Transverse colon (tissue), 4 donors: ENCODE measurements at regions not wholly inside any gene's neighbourhood (a gene's known extent, or its start where the extent isn't known, plus 50 kb on each side); places are given as distances from the start of the nearest gene placed in this dataset.

Experiments
- DNase-seq: peaks from one replicate; pipeline ENCODE4 v3.0.0-alpha.2; 2019
- H3K27ac ChIP-seq, 4 donors: fragments of 200-600 bp; sonication (generic); 2 replicates each; pipeline ENCODE4 v1.5.1; 2016 to 2018; ENCODE audit warnings: inconsistent platforms in 4 of 4
- H3K27me3 ChIP-seq: fragments of 200-600 bp; sonication (generic); 2 replicates; pipeline ENCODE4 v1.5.1; 2017; ENCODE audit warnings: inconsistent platforms
- H3K36me3 ChIP-seq, 4 donors: fragments of 200-600 bp; sonication (generic); 2 replicates each; pipeline ENCODE4 v1.5.1; 2017 to 2019; ENCODE audit warnings: inconsistent platforms in 4 of 4
- H3K4me1 ChIP-seq, 4 donors: fragments of 200-600 bp; sonication (generic); 2 replicates each; pipeline ENCODE4 v1.5.1; 2017 to 2020; ENCODE audit warnings: inconsistent platforms in 4 of 4
- H3K4me3 ChIP-seq, 4 donors: fragments of 200-600 bp; sonication (generic); 1 replicate in 1 of 4; 2 replicates in 3 of 4; pipeline versions ENCODE4 v1.5.1 to v1.6.1; 2017 to 2019; ENCODE audit warnings: inconsistent platforms in 4 of 4
- H3K9me3 ChIP-seq, 2 donors: fragments of 200-600 bp; sonication (generic); 2 replicates each; pipeline ENCODE4 v1.5.1; 2017 to 2019; ENCODE audit warnings: inconsistent platforms in 2 of 2
- CTCF ChIP-seq, 5 experiments: fragments of 200-600 bp in 3 of 5; fragments of 450-650 bp in 2 of 5; sonication (generic) in 3 of 5; IDR thresholded peaks; 1 replicate in 2 of 5; 2 replicates in 3 of 5; pipeline ENCODE4 v1.5.1; 2016 to 2017; ENCODE audit warnings: antibody characterized with exemption in 5 of 5, inconsistent platforms in 3 of 5, mild to moderate bottlenecking in 2 of 5, moderate library complexity in 1 of 5
- EP300 ChIP-seq: sonication (generic); formaldehyde crosslinking; IDR thresholded peaks from one replicate; pipeline ENCODE4 v1.6.1; 2017; ENCODE audit warnings: antibody characterized with exemption, low read depth
- POLR2A ChIP-seq: fragments of 450-650 bp; IDR thresholded peaks from one replicate; pipeline ENCODE4 v1.6.1; 2016; ENCODE audit warnings: antibody characterized with exemption, mild to moderate bottlenecking, moderate library complexity
- POLR2AphosphoS5 ChIP-seq, 3 donors: sonication (generic); formaldehyde crosslinking; IDR thresholded peaks; one replicate each; pipeline ENCODE4 v1.6.1; 2016; ENCODE audit warnings: antibody characterized with exemption in 3 of 3
- WGBS, 2 donors: methylation state at CpG; one replicate each; pipeline ENCODE4 v1.1.5; 2018; ENCODE audit warnings: low coverage in 1 of 2; 5-methylcytosine and 5-hydroxymethylcytosine counted together
- in situ Hi-C, 4 donors: fragments of 200-750 bp; cut with MboI; loops; one replicate each; pipeline versions ENCODE4 v1.15.0 to v1.15.1; 2017; ENCODE audit warnings: low sequenced_read_pairs in 3 of 4, low pct_ligation_motif_present in 1 of 4, low pct_unique_long_range_greater_than_20kb in 1 of 4
- intact Hi-C: fragments of 100-400 bp; cut with DNase I; formaldehyde crosslinking; loops from one replicate; pipeline ENCODE4 v1.15.1; 2023; ENCODE audit warnings: low total_unique reads

GRCh38 chr6:167679122-167679736 lies 147.5 kb upstream of the AFDN start:
- Histone ChIP-seq H3K36me3 (no peaks in the 10 kb centered on the region), H3K4me1 (peaks cover 7 to 51% (median 37%) of the 10 kb centered on the region in 4 donors), H3K27me3 (peaks cover 18% of the 10 kb centered on the region), H3K4me3 (peak overlapping the region in 1 of 4 donors; percentile 40), H3K27ac (no peak overlapping the region), H3K9me3 (no peaks in the 10 kb centered on the region)
- no peak for TF ChIP-seq POLR2AphosphoS5 (IDR thresholded peaks at IDR 0.05)
- TF ChIP-seq EP300, result no peak
- no peak for TF ChIP-seq POLR2A
- TF ChIP-seq CTCF (IDR thresholded peaks at IDR 0.05), result no peak
- in situ Hi-C loops (no loop called here), intact Hi-C loops (no loop called here)
- WGBS, 2 donors, result 70 to 74% methylated on average over 5 to 12 of the region's 12 CpGs
- DNase-seq, result no peak

- H3K4me1 ChIP-seq, result peaks cover 7 to 51% (median 37%) of the 10 kb centered on the region in 4 donors
- 82 to 88% methylated on average over 11 to 15 of the region's 15 CpGs for WGBS, 2 donors
- TF ChIP-seq POLR2AphosphoS5 (IDR thresholded peaks at IDR 0.05) (no peak), CTCF (IDR thresholded peaks at IDR 0.05) (no peak), EP300 (no peak)
- peaks cover 18% of the 10 kb centered on the region for H3K27me3 ChIP-seq
- in situ Hi-C loops, result no loop called here
- no peak overlapping the region for H3K27ac ChIP-seq
- H3K9me3 ChIP-seq, result no peaks in the 10 kb centered on the region
- no peaks in the 10 kb centered on the region for H3K36me3 ChIP-seq
- no peak for DNase-seq
- no peak overlapping the region for H3K4me3 ChIP-seq
- intact Hi-C loops, result no loop called here
Measured at GRCh38 chr6:167679790-167680604, 146.7 kb upstream of the AFDN start.

DNA sequence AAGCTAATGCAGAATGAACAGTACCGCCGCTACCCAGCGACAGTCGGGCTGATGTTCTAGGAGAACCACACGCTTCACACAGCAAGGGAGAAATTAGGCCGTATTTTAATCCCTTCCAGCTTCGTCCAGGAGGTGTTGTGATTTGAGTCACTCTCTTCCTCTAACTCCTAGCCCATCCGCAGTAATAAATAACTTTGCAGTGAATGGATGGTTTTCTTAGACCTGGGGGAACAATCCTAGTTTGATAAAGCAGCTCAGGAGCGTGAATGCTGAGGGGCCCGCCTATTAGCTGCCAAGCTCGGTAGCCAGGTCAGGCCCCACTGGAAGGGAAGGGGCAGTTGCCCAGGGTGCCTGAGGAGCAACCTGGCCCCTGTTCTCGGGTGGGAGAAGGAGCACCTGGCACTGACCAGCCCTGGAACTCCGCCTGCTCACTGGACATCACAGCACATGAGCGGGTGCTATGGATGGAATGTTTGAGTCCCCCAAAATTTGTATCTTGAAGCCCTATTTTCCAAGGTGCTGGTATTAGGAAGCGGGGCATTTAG lies 146.0 kb upstream of the AFDN start:
- Histone ChIP-seq H3K27ac (no peak overlapping the region), H3K9me3 (no peaks in the 10 kb centered on the region), H3K36me3 (no peaks in the 10 kb centered on the region), H3K27me3 (peaks cover 18% of the 10 kb centered on the region), H3K4me3 (no peak overlapping the region), H3K4me1 (peaks cover under 1 to 49% (median 36%) of the 10 kb centered on the region in 4 donors)
- intact Hi-C loops (no loop called here), in situ Hi-C loops (no loop called here)
- WGBS, 2 donors, result 74 to 94% methylated on average over 3 to 15 of the region's 15 CpGs
- no peak for TF ChIP-seq CTCF (IDR thresholded peaks at IDR 0.05)
- DNase-seq, result no peak

DNA sequence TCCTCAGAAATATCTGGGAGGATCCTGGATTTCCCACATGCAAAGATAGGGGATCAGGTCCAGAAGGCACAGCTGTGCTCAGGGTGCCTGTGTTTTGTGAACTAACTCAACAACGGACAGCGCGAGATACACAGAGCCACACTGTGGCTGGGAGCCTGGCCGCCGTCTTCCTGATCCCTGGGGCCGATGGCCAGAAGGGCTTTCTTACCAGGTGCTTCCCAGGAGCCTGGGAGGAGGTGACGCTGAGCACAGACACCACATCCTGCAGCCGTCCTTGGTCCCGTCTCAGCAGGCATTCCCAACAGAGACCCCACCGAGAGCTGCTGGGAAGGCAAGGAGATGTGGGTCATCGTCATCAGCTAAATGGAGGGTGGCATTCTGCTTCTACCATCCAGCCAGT lies 144.6 kb upstream of the AFDN start:
- H3K27ac ChIP-seq, result peak overlapping the region in 3 of 4 donors; percentile 23 to 45 (median 41)

More for the DNA sequence above, 144.6 kb upstream of the AFDN start:
- in situ Hi-C loops (no loop called here), intact Hi-C loops (no loop called here)
- Histone ChIP-seq H3K4me3 (no peak overlapping the region), H3K36me3 (no peaks in the 10 kb centered on the region), H3K9me3 (no peaks in the 10 kb centered on the region), H3K27me3 (peaks cover 18% of the 10 kb centered on the region), H3K4me1 (peaks cover 0 to 37% (median 26%) of the 10 kb centered on the region in 4 donors)
- WGBS, 2 donors, result 86% methylated on average over 11 of the region's 11 CpGs; no CpG with 5 or more reads in 1 of the 2 donors
- DNase-seq, result no peak
- TF ChIP-seq CTCF (IDR thresholded peaks at IDR 0.05) (no peak), POLR2AphosphoS5 (IDR thresholded peaks at IDR 0.05) (no peak), POLR2A (no peak), EP300 (no peak)
